ENCODE measurements at regions not wholly inside any gene's neighbourhood (a gene's known extent, or its start where the extent isn't known, plus 50 kb on each side); places are given as distances from the start of the nearest gene placed in this dataset.
A peak's percentile ranks its signal among the peaks of the same experiment; 100 is the strongest.

GRCh38 chr21:16750926-16751325 lies 761.9 kb upstream of the CXADR start:
- no peak overlapping the region for H3K4me3 ChIP-seq (replicated peaks in 1 of 2; ENCODE audit: low read depth in 2 of 2, low read length in 2 of 2)
- DNase-seq (ENCODE audit: low read depth in 2 of 2), result no peak
- TF ChIP-seq CTCF (IDR thresholded peaks at IDR 0.05; ENCODE audit: low read depth, low read length), result no peak

GRCh38 chr21:16751695-16752474 lies 761.0 kb upstream of the CXADR start:
- TF ChIP-seq CTCF (IDR thresholded peaks at IDR 0.05; ENCODE audit: low read depth, low read length), result no peak
- no peak for DNase-seq (ENCODE audit: low read depth in 2 of 2)
- no peak overlapping the region for H3K4me3 ChIP-seq (replicated peaks in 1 of 2; ENCODE audit: low read depth in 2 of 2, low read length in 2 of 2)

- TF ChIP-seq CTCF (IDR thresholded peaks at IDR 0.05; ENCODE audit: low read depth, low read length), result no peak
- no peak for DNase-seq (ENCODE audit: low read depth in 2 of 2)
- no peak overlapping the region for H3K4me3 ChIP-seq (replicated peaks in 1 of 2; ENCODE audit: low read depth in 2 of 2, low read length in 2 of 2)
Observed at GRCh38 chr21:16752475-16752857, 760.4 kb upstream of the CXADR start.

DNA sequence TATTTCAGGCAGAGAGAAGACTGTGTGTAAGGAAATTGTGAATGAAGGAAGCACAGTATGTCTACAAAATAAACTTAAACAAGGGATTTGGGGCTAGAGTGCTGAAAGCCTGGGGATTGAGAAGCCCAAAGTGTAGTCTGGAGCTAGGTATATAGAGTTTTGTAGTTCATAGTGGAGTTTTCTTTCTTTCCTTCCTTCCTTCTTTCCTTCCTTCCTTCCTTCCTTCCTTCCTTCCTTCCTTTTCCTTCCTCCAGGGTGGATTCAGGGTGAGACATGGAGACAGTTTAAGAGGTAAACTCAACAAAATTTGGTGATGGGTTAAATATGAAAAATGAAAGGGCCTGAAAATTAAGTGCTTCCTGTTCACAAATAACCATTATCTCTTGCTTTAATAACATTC lies 757.8 kb upstream of the CXADR start:
- no peak overlapping the region for H3K4me3 ChIP-seq (replicated peaks in 1 of 2; ENCODE audit: low read depth in 2 of 2, low read length in 2 of 2)
- no peak for TF ChIP-seq CTCF (IDR thresholded peaks at IDR 0.05; ENCODE audit: low read depth, low read length)
- DNase-seq (ENCODE audit: low read depth in 2 of 2), result no peak

DNA sequence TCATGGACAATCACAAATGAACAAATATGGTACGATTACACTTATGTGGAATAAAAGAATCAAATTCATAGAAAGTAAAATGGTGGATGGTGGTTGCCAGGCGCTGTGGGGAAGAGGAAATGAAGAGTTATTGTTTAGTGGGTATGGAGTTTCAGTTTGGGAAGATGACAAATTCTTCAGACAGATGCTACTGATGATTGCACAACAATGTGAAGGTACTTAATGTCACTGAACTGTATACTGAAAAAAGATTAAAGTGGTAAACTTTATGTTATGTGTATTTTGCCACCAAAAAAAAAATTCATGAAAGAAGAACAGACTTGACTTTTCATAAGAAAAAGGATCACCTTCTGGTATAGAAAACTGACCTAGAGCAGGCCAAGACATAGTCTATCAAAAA lies 745.6 kb upstream of the CXADR start:
- TF ChIP-seq CTCF (IDR thresholded peaks at IDR 0.05; ENCODE audit: low read depth, low read length), result no peak
- no peak for DNase-seq (ENCODE audit: low read depth in 2 of 2)
- H3K4me3 ChIP-seq (replicated peaks in 1 of 2; ENCODE audit: low read depth in 2 of 2, low read length in 2 of 2), result no peak overlapping the region

DNA sequence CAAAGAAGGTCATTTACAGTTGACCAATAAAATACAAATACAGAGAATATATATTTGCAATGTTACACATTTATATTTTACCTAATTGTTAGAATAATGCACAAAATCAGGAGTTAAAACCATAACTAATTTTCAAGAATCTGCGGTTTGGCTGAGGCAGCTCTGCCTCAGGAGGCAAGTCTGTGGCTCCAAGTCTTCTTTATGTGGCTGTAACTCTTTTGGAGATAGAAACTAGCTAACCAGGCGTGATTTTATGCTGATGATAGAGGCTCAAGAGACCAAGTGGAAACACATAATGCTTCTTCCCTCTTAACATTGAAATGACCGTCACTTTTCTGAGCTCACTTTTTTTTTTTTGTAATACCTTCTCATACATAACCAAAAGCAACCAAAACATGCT lies 744.7 kb upstream of the CXADR start:
- no peak for DNase-seq (ENCODE audit: low read depth in 2 of 2)
- no peak for TF ChIP-seq CTCF (IDR thresholded peaks at IDR 0.05; ENCODE audit: low read depth, low read length)
- no peak overlapping the region for H3K4me3 ChIP-seq (replicated peaks in 1 of 2; ENCODE audit: low read depth in 2 of 2, low read length in 2 of 2)

GRCh38 chr21:16770266-16770665 lies 742.6 kb upstream of the CXADR start:
- H3K4me3 ChIP-seq (replicated peaks in 1 of 2; ENCODE audit: low read depth in 2 of 2, low read length in 2 of 2), result no peak overlapping the region
- no peak for TF ChIP-seq CTCF (IDR thresholded peaks at IDR 0.05; ENCODE audit: low read depth, low read length)
- DNase-seq (ENCODE audit: low read depth in 2 of 2), result peak in 1 of 2 donors; percentile 1
